ENCODE measurements at regions not wholly inside any gene's neighbourhood (a gene's known extent, or its start where the extent isn't known, plus 50 kb on each side); places are given as distances from the start of the nearest gene placed in this dataset.

DNA sequence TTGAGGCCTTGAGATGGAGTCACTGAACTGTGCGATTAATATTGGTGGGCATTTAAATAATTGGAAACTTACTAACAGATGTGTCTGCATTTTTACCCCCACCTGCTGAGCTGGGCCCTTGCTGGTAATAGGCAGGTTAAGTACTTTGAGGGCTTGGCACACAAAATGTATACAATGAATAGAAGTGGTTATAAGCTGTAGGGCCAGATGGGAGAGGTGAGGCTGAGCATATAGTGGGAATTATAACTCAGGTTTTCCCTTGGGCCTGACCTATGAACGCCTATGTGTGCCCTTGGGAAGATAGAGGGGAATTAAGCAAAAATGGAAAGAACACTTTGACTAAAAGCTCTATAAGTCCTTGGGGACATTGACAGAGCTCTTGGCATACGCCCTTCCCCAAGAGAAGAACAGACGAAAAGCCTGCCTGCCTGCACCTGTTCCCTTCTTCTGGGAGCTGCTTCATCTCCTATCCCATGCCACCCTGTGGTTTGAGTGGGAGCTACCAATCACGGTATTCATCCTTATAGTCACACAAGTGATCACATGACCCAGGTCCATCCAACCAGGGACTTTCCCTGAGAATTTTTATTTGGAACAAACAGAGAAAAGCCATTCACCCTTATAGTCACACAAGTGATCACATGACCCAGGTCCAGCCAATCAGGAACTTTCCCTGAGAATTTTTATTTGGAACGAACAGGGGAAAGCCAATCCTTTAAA lies 260.7 kb upstream of the CSF3R start:
- DNase-seq (ENCODE audit: low spot score), result no peak

DNA sequence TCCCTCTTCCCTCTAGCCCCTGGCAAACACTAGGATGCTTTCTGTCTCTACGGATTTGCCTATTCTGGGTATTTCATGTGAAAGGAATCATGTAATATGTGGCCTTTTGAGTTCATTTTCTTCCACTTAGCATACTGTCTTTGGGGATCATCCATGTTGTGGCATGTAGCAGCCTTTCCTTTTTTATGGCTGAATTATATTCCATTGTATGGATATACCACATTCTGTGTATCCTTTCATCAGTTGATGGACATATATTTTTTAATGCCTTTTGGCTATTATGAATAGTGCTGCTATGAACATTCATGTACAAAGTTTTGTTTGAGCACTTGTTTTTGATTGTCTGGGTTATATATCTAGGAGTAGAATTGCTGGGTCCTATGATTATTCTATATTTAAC lies 258.4 kb upstream of the CSF3R start:
- no peak for DNase-seq (ENCODE audit: low spot score)

DNA sequence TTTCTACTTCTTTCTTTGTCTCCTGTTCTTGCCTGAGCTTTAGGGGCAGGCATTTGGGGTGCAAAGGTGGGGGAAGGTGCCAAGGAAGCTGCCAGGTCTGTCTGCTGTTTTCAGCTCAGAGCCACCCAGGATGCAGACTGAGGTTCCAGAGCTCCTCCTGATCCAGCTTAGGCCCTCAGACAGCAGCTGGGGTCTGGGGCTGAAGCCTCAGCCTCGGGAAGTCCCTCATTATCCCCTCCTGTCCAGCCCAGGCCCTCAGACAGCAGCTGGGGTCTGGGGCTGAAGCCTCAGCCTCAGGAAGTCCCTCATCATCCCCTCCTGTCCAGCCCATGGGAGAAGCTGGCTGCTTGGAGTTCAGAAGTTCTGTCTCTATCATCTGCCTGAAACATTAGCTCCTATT lies 257.7 kb upstream of the CSF3R start:
- DNase-seq (ENCODE audit: low spot score), result no peak

DNA sequence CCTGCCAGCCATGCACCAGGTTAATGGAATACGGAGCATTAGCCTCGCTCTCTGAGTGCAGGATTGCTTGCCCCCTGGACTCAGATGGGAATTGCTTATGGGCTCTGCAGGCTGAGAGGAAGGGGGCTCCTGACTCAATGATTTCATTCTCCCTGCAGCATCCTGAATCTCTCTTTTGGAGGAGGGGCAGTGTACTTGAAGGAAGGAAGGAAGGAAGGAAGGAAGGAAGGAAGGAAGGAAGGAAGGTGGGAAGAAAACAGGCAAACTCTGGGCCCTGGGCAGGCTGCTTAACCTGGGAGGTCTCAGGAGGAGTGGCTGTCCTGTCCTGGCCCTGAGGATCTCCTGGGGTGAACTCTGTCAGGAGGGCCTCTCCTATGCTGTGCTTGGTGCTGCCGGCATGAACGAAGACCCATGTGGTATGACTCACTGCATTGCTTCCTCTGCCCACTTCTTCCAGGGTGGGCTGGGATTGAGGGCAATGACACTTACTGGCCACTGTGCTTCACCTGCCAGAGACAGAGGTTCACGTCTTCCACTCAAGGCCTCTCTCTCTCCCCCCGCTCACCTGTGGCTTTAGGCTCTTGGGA lies 257.1 kb upstream of the CSF3R start:
- no peak for DNase-seq (ENCODE audit: low spot score)

DNA sequence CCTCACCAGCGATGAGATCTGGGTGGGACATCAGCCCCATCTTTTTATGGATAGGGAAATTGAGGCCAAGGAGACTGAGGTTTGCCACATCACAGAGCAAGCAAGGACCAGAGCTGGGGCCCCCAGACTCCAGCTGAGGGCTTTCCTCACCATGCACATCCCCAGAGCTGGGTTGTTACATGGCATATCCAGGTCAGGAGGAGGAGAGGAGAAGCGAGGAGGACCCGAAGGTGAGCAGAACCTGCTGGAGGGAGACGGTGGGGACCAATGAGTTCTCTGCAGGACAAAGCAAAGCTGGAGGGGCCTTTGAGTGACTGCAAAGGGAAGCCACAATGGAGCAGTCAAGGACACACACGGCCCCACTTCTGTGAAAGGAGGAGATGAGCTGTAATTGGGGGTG lies 255.5 kb upstream of the CSF3R start:
- DNase-seq (ENCODE audit: low spot score), result no peak

DNA sequence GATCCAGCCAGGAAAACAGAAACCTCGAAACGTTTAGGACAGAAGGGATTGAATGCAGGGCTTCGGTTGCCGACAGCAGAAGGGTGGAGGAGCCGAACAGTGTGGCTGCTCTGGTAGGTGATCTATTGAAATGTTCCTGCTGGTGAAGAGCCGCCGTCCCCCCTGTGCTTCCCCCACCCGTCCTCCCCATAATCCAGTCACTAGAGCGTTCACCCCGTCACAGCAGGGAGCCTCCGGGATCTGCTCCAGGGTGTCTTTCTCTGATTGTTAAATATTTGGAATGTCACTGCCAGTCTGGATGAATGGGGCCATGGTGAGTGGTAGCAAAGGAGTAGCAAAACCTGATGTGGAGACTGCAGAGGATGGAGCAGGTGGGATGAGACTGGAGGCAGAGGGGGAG lies 255.1 kb upstream of the CSF3R start:
- DNase-seq (ENCODE audit: low spot score), result no peak

DNA sequence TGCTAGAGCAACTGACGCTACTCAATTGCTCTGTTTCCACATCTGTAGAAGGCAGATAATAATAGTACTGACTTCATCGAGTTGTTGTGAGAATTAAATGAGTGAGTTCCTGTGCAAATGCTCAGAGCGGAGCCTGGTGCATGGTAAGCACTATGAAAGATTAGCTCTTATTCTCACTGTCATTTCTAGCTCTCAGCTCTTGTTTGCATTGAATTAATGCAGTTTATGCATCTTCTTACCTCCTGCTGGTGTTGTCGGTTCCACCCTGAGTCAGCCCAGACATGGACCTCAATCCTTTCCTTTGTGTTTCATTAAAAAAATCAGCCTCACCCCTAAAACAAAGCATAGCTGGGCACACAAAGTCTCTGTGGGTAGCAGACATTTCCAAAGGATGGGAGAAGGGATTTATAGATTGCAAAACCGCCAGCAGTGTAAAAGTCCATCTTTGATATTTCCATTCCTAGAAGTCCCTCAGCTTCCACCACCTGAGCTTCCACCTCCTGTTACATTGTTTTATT lies 254.4 kb upstream of the CSF3R start:
- no peak for DNase-seq (ENCODE audit: low spot score)

DNA sequence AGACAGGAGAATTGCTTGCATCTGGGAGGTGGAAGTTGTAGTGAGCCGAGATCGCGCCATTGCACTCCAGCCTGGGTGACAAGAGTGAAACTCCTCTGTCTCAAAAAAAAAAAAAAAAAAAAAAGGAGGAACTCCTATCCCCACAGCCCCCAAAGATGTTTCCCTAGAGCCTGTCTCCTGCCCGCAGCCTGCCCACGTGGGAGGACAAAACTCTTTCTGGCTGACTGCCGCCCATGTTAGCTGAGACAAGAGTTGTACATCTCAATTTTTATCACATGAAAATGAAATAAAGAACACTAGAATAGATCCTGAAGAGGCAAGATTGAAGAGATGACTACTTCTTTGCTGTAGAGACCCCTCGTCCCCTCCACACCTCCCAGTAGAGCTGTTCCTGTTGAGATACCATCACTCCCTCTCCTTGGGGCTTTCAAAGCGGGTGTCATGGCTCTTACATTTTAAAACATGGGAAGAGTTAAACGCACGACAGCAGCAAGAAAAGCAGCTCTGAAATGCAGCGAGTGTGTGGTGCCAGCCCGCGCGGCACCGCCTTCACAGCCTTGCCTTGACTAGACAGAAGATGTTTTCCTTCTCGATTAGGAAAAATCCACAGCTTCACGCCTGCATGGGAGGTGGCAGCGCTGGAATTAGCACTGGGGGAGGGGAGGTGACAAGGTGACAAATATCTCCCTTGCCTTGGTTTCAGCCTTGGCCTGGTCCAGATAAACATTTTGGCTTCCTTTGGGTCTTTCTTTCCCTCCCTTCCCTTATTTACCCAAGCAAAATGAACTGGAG lies 253.4 kb upstream of the CSF3R start:
- no peak for DNase-seq (ENCODE audit: low spot score)

DNA sequence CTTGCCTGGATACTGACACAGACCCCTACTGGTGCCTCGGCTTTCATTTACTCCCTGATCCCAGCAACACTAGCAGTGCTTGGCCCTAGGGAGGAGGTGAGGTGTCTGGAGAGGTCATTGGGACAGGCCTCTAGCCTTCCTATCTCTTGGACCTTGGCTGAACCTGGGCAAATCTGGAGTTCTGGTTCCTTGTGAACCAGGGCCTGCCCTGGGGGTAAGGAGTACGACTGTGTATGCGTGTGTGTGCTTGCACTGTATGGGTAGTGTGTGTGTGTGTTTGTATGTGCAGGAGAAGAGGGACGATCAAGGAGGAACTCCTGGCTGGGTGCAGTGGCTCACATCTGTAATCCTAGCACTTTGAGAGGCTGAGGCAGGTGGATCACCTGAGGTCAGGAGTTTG lies 252.7 kb upstream of the CSF3R start:
- no peak for DNase-seq (ENCODE audit: low spot score)

DNA sequence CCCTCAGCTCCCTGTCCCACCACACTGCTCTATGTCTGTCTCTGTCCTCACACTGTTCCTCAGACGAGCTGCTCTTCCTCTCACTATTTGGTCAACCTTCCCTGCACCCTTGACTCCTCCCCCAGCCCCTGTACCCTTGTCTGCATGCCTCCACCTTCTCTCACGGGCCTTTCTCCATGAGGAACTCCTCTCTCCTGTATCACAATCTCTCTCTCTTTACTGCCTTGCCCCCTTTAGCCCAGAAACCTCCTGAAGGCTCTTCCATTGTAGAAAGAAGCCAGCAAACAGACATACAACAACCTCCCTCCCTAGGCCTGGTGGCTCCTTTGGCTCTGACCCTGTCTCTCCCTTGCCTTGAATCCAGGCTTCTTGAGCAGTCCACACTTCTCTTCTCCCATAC lies 251.6 kb upstream of the CSF3R start:
- DNase-seq (ENCODE audit: low spot score), result no peak

DNA sequence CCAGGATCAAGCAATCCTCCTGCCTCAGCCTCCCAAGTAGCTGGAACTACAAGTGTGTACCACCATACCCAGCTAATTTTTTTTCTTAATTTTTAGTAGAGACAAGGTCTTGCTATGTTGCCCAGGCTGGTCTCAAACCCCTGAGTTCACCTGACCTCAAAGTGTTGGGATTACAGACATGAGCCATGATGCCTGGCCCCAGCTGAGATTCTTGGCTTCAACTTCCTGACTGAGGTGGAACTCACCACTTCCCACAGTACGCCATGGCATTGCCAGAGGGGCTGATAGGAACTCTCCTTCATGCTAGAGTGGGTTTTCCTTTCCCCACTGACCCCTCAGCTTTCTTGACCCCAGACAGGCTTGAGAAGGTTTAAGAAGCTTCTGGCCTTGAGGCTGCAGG lies 251.0 kb upstream of the CSF3R start:
- no peak for DNase-seq (ENCODE audit: low spot score)

DNA sequence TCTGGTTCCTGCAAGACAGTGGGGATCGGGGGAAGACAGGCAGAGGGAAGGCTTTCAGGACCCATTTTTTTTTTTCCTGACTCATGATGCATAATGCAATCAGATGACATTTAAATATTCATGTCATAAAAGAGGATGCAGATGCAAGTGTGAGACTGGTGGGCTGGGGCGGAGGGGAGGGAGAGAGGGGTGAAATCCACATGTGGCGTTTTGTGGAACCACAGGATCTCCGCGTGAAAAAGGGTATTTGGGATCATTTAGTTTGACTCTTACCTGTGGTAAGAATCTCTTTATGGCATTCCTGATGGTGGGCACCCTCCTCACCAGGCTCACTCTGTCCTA lies 249.3 kb upstream of the CSF3R start:
- DNase-seq (ENCODE audit: low spot score), result no peak

DNA sequence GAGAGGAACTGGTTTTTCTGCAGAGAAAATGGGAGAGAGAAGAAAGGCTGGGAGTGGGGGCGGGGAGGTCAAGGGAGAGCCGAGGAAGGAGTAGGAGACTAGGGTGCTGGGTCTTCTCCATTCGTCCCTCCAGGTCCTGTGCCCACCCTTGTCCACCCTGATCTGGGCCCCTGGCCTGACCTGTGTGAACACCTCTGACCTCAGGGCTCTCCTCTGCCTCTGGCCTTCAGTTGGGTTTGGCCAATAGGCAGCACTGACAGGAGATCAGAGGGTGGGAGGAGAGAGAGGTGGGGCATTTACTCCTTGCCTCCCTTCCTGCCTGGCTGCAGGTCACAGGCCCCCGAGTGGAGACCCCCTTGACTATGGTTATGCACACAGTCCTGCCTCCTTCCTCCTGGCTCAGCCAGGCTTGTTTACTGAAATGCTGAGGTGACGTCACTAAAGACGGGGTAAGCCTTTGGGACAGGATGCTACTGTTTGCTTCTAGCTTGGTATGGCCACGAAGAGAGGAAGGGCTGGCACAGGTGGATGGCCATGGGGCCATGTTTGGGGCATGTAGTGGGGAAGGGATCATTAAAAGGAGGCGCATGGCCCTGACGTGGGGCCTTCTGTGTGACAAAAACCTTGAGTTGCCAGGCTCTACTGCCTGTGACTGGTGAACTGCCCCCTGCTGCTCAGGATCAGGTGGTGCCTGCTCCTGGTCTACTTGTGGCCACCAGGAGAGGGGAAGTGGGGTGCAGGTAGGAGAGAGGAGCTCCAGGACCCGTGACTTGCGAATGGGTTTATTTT lies 248.7 kb upstream of the CSF3R start:
- DNase-seq (ENCODE audit: low spot score), result no peak

DNA sequence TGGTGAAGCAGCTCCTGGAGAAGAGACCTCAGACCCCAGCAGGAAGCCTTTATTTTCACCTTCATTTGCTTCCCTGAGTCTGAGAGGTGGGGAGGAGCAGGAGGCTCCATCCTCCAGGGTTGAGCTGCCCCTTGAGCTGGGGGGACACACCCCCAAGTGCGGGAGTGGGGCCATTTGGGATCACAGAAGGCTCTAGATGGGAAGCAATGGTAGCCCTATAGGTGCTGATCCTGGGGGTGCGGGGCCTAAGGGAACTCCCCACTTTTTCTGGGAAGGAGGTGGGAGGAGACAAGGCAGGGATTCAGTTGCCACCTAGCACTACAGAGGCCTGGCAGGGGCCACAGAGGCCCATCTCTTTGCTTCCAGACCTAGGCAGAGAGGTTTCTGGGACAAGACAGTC lies 247.9 kb upstream of the CSF3R start:
- DNase-seq (ENCODE audit: low spot score), result no peak

DNA sequence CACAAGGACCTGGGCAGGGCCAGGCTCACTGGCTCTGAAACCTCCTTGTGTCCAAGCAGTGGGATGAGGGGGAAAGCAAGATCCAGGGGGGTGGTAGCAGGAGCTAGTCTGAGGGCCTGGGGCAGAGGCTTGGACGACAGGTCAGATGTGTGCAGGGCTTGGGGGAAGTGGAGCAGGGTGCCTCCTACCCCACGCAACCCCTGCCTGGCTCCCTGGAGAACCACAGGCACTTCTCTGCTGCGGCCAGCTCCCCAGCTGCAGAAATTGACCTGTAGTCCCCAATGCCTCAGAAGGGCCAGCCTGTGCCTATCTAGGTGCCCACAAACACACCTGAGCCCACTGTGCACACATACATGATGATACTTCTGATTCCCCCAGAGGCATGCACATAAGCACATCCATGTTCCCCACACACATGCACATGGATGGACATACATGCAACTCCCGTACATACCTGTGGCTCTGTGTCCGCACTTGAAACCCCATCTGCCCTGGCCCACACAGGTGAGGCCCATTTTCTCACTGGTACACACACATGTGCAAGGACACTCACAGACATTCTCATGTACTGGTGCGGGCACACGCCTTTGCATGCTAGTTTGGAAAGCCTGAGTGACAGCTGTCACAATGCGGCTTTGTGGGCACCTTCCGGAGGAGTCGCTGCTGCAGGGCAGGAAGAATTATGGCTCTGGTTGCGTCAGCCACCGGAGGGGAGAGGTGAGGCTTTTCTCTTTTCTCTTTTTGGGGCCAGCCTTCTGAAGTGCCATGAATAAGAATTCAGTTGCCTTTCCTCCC lies 247.2 kb upstream of the CSF3R start:
- DNase-seq (ENCODE audit: low spot score), result no peak

DNA sequence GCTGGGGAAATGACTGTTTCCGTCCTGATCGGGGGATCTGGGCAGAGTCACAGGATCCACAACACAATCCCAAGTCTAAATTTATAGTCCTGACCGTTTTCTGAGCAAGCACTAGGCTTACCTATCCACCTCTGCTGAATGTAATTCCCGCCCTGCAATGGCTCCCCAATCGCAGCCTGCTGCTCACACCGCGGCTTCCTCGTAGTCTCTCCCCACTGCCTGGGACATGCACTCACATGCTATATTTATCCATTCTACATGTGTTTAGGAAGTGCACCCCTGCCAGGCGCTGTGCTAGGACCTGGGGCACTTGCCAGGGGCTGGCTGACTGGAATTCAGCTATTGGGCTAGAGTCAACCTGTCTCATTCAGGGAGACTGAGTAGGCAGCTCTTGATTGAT lies 246.6 kb upstream of the CSF3R start:
- DNase-seq (ENCODE audit: low spot score), result no peak

DNA sequence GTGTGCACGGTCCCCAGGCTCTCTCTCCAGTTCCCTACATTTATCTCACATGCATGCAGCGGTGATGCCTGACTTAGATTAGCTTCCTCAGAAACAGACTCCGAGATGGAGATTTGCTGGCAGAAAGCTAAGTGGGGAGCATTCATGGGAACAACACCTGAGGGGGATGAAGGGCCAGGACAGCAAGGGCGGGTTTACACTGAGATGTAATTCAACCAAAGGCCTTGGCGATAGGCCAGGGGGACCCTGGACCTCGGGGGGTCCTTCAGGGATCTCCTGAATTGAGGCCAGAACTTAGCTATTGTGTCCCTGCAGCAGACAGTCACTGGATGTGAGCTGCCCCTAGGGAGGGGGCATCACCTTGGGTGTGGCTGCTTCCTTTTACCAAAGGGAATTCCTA lies 246.1 kb upstream of the CSF3R start:
- no peak for DNase-seq (ENCODE audit: low spot score)

DNA sequence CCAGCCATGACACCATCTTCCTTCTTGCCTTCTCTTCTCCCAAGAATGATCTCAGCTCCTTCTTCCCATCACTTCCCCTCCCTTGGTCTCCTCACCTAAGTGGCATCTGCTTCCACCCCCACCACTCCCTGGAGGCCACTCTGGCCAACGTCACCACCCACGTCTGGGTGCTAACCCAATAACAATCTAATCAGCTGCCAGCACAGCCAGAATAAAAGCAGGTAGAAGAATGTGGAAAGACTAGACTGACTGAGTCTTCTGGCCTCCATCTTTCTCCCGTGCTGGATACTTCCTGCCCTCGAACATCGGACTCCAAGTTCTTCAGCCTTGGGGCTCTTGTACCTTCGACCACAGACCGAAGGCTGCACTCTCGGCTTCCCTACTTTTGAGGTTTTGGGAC lies 245.3 kb upstream of the CSF3R start:
- no peak for DNase-seq (ENCODE audit: low spot score)

DNA sequence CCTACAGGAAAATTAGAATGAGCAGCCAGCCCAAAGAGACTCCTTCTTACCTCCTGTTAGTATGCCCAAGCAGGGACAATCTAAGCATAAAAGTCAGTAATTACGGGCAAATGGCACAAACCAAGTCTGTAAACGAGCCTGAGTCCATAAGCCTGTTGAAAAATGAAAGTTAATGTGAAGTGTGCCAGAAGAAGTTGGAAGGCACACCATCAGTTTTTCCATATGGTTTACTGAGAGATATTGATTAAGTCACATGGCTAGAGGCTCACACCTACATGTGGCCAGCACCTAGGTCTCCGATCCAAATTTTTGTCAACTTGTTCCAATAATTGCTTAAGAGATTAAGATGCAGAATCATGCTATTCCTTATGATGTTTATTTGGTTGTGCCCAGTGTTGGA lies 242.4 kb upstream of the CSF3R start:
- DNase-seq (ENCODE audit: low spot score), result no peak

DNA sequence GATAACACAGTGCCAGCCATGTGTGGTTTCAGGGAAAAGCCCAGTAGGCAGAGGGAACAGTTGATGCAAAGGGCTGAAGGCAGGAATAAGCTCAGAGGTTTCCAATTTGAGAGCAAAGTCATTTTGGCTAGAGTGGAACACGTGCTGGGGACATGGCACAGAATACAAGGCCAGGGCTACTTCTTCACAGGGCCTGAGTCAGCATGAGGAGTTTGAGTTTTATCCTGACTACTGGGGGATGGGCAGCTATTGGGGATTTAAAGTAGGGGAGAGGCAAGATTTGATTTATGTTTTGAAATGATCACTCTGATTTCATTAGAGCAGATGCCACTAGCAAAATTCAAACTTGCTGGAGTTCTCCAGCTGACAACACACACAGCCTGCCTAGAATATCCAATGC lies 241.1 kb upstream of the CSF3R start:
- DNase-seq (ENCODE audit: low spot score), result no peak

DNA sequence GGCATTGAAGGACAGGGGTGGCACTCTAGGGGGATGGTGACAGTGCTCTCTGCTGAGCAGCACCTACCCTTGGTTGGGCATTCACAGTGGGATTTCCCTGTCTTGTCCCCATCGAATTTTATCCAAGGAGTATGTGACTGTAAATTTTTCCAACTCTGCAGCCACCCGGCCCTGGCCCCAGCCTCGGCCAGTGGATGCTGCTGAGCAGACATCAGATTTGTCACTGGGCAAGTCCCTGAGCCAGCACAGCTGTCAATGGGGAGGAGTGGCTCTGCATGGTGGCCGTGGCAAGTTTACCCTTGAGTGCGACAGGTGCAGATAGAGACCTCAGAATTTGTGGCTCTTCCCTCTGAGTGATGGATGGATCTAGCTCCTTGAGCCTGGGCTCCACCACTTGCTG lies 240.2 kb upstream of the CSF3R start:
- no peak for DNase-seq (ENCODE audit: low spot score)

Measured in umbilical cord (tissue), 1 donor.